H9 (cell line): ENCODE measurements at regions not wholly inside any gene's neighbourhood (a gene's known extent, or its start where the extent isn't known, plus 50 kb on each side); places are given as distances from the start of the nearest gene placed in this dataset.
"Not testable (repeated sequence)": the region's sequence is repeated elsewhere in the genome, so short reads cannot be mapped to it uniquely, and the experiment has no call there.

Source experiments
- DNase-seq: peaks from one replicate; pipeline ENCODE4 v3.0.0-alpha.2; 2017
- H2AFZ ChIP-seq: one replicate; pipeline ENCODE4 v1.6.1; 2013; ENCODE audit warnings: mild to moderate bottlenecking, low read length, control low read depth, moderate library complexity
- H2AK5ac ChIP-seq: 2 replicates; pipeline ENCODE4 v1.6.1; 2013; ENCODE audit warnings: low read length, control low read depth, mixed read lengths; ENCODE audit not compliant: insufficient read length
- H2BK120ac ChIP-seq: one replicate; pipeline ENCODE4 v1.6.1; 2013; ENCODE audit warnings: low read depth, mild to moderate bottlenecking, low read length, control low read depth, inconsistent platforms; ENCODE audit not compliant: poor library complexity, severe bottlenecking
- H2BK12ac ChIP-seq: 2 replicates; pipeline ENCODE4 v1.6.1; 2013; ENCODE audit warnings: low read length, control low read depth, mixed read lengths, low read depth; ENCODE audit not compliant: insufficient read length
- H2BK15ac ChIP-seq: 2 replicates; pipeline ENCODE4 v1.6.1; 2013; ENCODE audit warnings: low read depth, low read length, control low read depth
- H2BK20ac ChIP-seq: one replicate; pipeline ENCODE4 v1.6.1; 2013; ENCODE audit warnings: low read depth, mild to moderate bottlenecking, low read length, control low read depth, inconsistent platforms; ENCODE audit not compliant: poor library complexity, severe bottlenecking
- H2BK5ac ChIP-seq: 2 replicates; pipeline ENCODE4 v1.6.1; 2013; ENCODE audit warnings: low read length, control low read depth, mixed read lengths; ENCODE audit not compliant: insufficient read length
- H3K14ac ChIP-seq: 2 replicates; pipeline ENCODE4 v1.6.1; 2013; ENCODE audit warnings: low read length, control low read depth; ENCODE audit not compliant: insufficient read depth
- H3K18ac ChIP-seq: 2 replicates; pipeline ENCODE4 v1.6.1; 2013; ENCODE audit warnings: low read depth, mild to moderate bottlenecking, mixed read lengths, low read length, control low read depth; ENCODE audit not compliant: insufficient read length
- H3K23ac ChIP-seq: 2 replicates; pipeline ENCODE4 v1.6.1; 2013; ENCODE audit warnings: low read length, control low read depth, mixed read lengths, low read depth; ENCODE audit not compliant: insufficient read length
- H3K23me2 ChIP-seq: 2 replicates; pipeline ENCODE4 v1.6.1; 2013; ENCODE audit warnings: low read depth, mild to moderate bottlenecking, mixed read lengths, low read length, control low read depth; ENCODE audit not compliant: insufficient read length, poor library complexity, severe bottlenecking
- H3K27ac ChIP-seq: 2 replicates; pipeline ENCODE4 v1.5.1; 2013; ENCODE audit warnings: low read length, control low read depth, mixed read lengths, low read depth; ENCODE audit not compliant: insufficient read length
- H3K27me3 ChIP-seq: 2 replicates; pipeline ENCODE4 v1.6.1; 2013; ENCODE audit warnings: low read length, control low read depth, inconsistent platforms; ENCODE audit not compliant: insufficient read depth
- H3K4ac ChIP-seq: 2 replicates; pipeline ENCODE4 v1.6.1; 2013; ENCODE audit warnings: low read depth, mild to moderate bottlenecking, control low read depth, inconsistent platforms, low read length, moderate library complexity
- H3K4me1 ChIP-seq: 2 replicates; pipeline ENCODE4 v1.6.1; 2013; ENCODE audit warnings: low read length, control low read depth, inconsistent platforms; ENCODE audit not compliant: insufficient read depth
- H3K4me2 ChIP-seq: 2 replicates; pipeline ENCODE4 v1.6.1; 2013; ENCODE audit warnings: low read length, control low read depth, mixed read lengths; ENCODE audit not compliant: insufficient read length, insufficient read depth
- H3K56ac ChIP-seq: 2 replicates; pipeline ENCODE4 v1.6.1; 2013; ENCODE audit warnings: low read depth, mild to moderate bottlenecking, mixed read lengths, low read length, control low read depth; ENCODE audit not compliant: insufficient read length
- H3K79me1 ChIP-seq: 2 replicates; pipeline ENCODE4 v1.6.1; 2013; ENCODE audit warnings: low read depth, mild to moderate bottlenecking, moderate library complexity, low read length, control low read depth, inconsistent platforms; ENCODE audit not compliant: insufficient read depth, poor library complexity, severe bottlenecking
- H3K79me2 ChIP-seq: 2 replicates; pipeline ENCODE4 v1.6.1; 2013; ENCODE audit warnings: low read length, control low read depth, inconsistent platforms; ENCODE audit not compliant: insufficient read depth
- H3K9ac ChIP-seq: 2 replicates; pipeline ENCODE4 v1.6.1; 2013; ENCODE audit warnings: low read length, control low read depth, mixed read lengths; ENCODE audit not compliant: insufficient read length; ENCODE audit errors: extremely low read depth
- H3K9me3 ChIP-seq: one replicate; pipeline ENCODE4 v1.6.1; 2013; ENCODE audit warnings: low read depth, low read length, inconsistent platforms; ENCODE audit not compliant: control insufficient read depth
- H3T11ph ChIP-seq: one replicate; pipeline ENCODE4 v1.6.1; 2013; ENCODE audit warnings: mild to moderate bottlenecking, low read length, control low read depth, inconsistent platforms
- H4K20me1 ChIP-seq: one replicate; pipeline ENCODE4 v1.6.1; 2013; ENCODE audit not compliant: control insufficient read depth, insufficient read length, insufficient read depth
- H4K5ac ChIP-seq: 2 replicates; pipeline ENCODE4 v1.6.1; 2013; ENCODE audit warnings: low read depth, mild to moderate bottlenecking, mixed read lengths, low read length, control low read depth; ENCODE audit not compliant: insufficient read length
- H4K8ac ChIP-seq: replicated peaks from 2 replicates; pipeline ENCODE4 v1.6.1; 2013; ENCODE audit warnings: low read length, control low read depth, mixed read lengths, low read depth; ENCODE audit not compliant: insufficient read length
- H4K91ac ChIP-seq: 2 replicates; pipeline ENCODE4 v1.6.1; 2013; ENCODE audit warnings: low read depth, mild to moderate bottlenecking, moderate library complexity, mixed read lengths, low read length, control low read depth; ENCODE audit not compliant: insufficient read length
- H3K27ac Mint-ChIP-seq, 3 experiments: 2 replicates in 2 of 3; 3 replicates in 1 of 3; pipeline ENCODE4 v1.8.0; 2020 to 2021; ENCODE audit warnings: mixed read lengths in 3 of 3, mild to moderate bottlenecking in 1 of 3, moderate library complexity in 1 of 3
- H3K27me3 Mint-ChIP-seq: 2 replicates; pipeline ENCODE4 v1.8.0; 2021; ENCODE audit warnings: low read depth, mild to moderate bottlenecking, moderate library complexity, mixed read lengths
- H3K36me3 Mint-ChIP-seq, 3 experiments: 2 replicates in 2 of 3; 3 replicates in 1 of 3; pipeline ENCODE4 v1.8.0; 2020 to 2021; ENCODE audit warnings: low read depth in 3 of 3, mixed read lengths in 3 of 3; ENCODE audit not compliant: insufficient read depth in 1 of 3
- H3K4me1 Mint-ChIP-seq, 2 experiments: 2 replicates each; pipeline ENCODE4 v1.8.0; 2020; ENCODE audit warnings: mixed read lengths in 2 of 2
- H3K4me3 Mint-ChIP-seq, 2 experiments: 2 replicates in 1 of 2; 3 replicates in 1 of 2; pipeline ENCODE4 v1.8.0; 2020 to 2021; ENCODE audit warnings: mild to moderate bottlenecking in 2 of 2, mixed read lengths in 2 of 2, moderate library complexity in 1 of 2
- H3K9me3 Mint-ChIP-seq, 2 experiments: 2 replicates in 1 of 2; 3 replicates in 1 of 2; pipeline ENCODE4 v1.8.0; 2020; ENCODE audit warnings: mild to moderate bottlenecking in 2 of 2, mixed read lengths in 2 of 2, moderate library complexity in 1 of 2
- WGBS: extraction: QIAGEN DNeasy Blood & Tissue Kit; methylation state at CpG from one replicate; pipeline ENCODE4 v1.1.7; 2013; ENCODE audit warnings: missing lambda C conversion rate, low lambda C conversion rate, mixed read lengths; ENCODE audit not compliant: insufficient read length; ENCODE audit errors: extremely low coverage; 5-methylcytosine and 5-hydroxymethylcytosine counted together
- TF ChIP-seq, protein P1 (sequence below): fragments of 200-600 bp; sonication (generic); conservative IDR thresholded peaks from 3 replicates; pipeline ENCODE4 v1.8.0; 2021; ENCODE audit warnings: antibody characterized with exemption, mild to moderate bottlenecking

- Histone ChIP-seq H3T11ph (no peak overlapping the region), H3K56ac (no peak overlapping the region), H2BK5ac (no peak overlapping the region), H3K23me2 (no peaks in the 10 kb centered on the region), H3K9me3 (no peaks in the 10 kb centered on the region), H3K18ac (no peak overlapping the region), H4K20me1 (no peaks in the 10 kb centered on the region), H2BK15ac (no peak overlapping the region), H3K23ac (no peak overlapping the region), H2BK120ac (no peak overlapping the region), H3K4ac (no peak overlapping the region), H2BK20ac (no peak overlapping the region), H4K5ac (no peak overlapping the region), H3K27ac (no peak overlapping the region), H2AK5ac (no peak overlapping the region), H2BK12ac (no peak overlapping the region), H3K14ac (no peak overlapping the region), H4K8ac (no peak overlapping the region), H3K79me1 (no peaks in the 10 kb centered on the region), H3K79me2 (no peaks in the 10 kb centered on the region), H3K27me3 (no peaks in the 10 kb centered on the region), H3K9ac (no peak overlapping the region), H4K91ac (no peak overlapping the region), H2AFZ (no peak overlapping the region), H3K4me1 (peaks cover 4% of the 10 kb centered on the region; the same call in 1 of the 2 replicates), H3K4me2 (no peak overlapping the region)
- TF ChIP-seq, protein P1, sequence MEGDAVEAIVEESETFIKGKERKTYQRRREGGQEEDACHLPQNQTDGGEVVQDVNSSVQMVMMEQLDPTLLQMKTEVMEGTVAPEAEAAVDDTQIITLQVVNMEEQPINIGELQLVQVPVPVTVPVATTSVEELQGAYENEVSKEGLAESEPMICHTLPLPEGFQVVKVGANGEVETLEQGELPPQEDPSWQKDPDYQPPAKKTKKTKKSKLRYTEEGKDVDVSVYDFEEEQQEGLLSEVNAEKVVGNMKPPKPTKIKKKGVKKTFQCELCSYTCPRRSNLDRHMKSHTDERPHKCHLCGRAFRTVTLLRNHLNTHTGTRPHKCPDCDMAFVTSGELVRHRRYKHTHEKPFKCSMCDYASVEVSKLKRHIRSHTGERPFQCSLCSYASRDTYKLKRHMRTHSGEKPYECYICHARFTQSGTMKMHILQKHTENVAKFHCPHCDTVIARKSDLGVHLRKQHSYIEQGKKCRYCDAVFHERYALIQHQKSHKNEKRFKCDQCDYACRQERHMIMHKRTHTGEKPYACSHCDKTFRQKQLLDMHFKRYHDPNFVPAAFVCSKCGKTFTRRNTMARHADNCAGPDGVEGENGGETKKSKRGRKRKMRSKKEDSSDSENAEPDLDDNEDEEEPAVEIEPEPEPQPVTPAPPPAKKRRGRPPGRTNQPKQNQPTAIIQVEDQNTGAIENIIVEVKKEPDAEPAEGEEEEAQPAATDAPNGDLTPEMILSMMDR = no peak
- Mint-ChIP-seq H3K4me1 (peaks cover 17 to 22% of the 10 kb centered on the region in 2 experiments), H3K36me3 (no peaks in the 10 kb centered on the region), H3K27me3 (no peaks in the 10 kb centered on the region; the same call in 1 of the 2 replicates), H3K4me3 (no peak overlapping the region), H3K9me3 (peaks cover 0 to 5% of the 10 kb centered on the region in 2 experiments; a peak in 1 of 5 replicates), H3K27ac (peak overlapping the region in 1 of 3 experiments; percentile 30; a peak in 1 of 7 replicates)
- DNase-seq = no peak
- no CpG with 5 or more reads among the region's 3 CpGs for WGBS
Measured at GRCh38 chr2:188695953-188696352, 278.2 kb upstream of the COL3A1 start.

GRCh38 chr2:188698151-188698550, 276.0 kb upstream of the COL3A1 start:
- H2BK20ac ChIP-seq, H3K27me3 Mint-ChIP-seq, H3K9me3 Mint-ChIP-seq, H3K14ac ChIP-seq, H2AFZ ChIP-seq, H3K4ac ChIP-seq, DNase-seq, H3K36me3 Mint-ChIP-seq, H3K23me2 ChIP-seq, H4K20me1 ChIP-seq, H3K4me3 Mint-ChIP-seq, H3K56ac ChIP-seq, H2BK120ac ChIP-seq, H3T11ph ChIP-seq, H3K9me3 ChIP-seq, H3K79me1 ChIP-seq, H3K27ac Mint-ChIP-seq, H3K4me1 ChIP-seq, H3K18ac ChIP-seq, H3K23ac ChIP-seq, H3K4me2 ChIP-seq, H4K8ac ChIP-seq, H3K27ac ChIP-seq, H4K91ac ChIP-seq, H2BK15ac ChIP-seq, H3K27me3 ChIP-seq, H3K9ac ChIP-seq, H3K79me2 ChIP-seq, H2BK12ac ChIP-seq, H4K5ac ChIP-seq, H2AK5ac ChIP-seq, H3K4me1 Mint-ChIP-seq, H2BK5ac ChIP-seq: not testable (repeated sequence)
- WGBS = no CpG with 5 or more reads among the region's 1 CpG
